Gastrocnemius medialis (tissue), 4 donors: ENCODE measurements at regions not wholly inside any gene's neighbourhood (a gene's known extent, or its start where the extent isn't known, plus 50 kb on each side); places are given as distances from the start of the nearest gene placed in this dataset.

Experiments used
- CTCF ChIP-seq, 5 experiments: fragments of 450-650 bp in 3 of 5; fragments of 200-600 bp in 2 of 5; sonication (generic) in 2 of 5; IDR thresholded peaks in 4 of 5; conservative IDR thresholded peaks in 1 of 5; 1 replicate in 4 of 5; 2 replicates in 1 of 5; pipeline ENCODE4 v1.5.1; 2016 to 2019; ENCODE audit warnings: antibody characterized with exemption in 5 of 5, mild to moderate bottlenecking in 3 of 5, moderate library complexity in 3 of 5
- POLR2A ChIP-seq, 2 donors: fragments of 450-650 bp; IDR thresholded peaks; one replicate each; pipeline ENCODE4 v1.6.1; 2017; ENCODE audit warnings: antibody characterized with exemption in 2 of 2, mild to moderate bottlenecking in 2 of 2, moderate library complexity in 2 of 2

DNA sequence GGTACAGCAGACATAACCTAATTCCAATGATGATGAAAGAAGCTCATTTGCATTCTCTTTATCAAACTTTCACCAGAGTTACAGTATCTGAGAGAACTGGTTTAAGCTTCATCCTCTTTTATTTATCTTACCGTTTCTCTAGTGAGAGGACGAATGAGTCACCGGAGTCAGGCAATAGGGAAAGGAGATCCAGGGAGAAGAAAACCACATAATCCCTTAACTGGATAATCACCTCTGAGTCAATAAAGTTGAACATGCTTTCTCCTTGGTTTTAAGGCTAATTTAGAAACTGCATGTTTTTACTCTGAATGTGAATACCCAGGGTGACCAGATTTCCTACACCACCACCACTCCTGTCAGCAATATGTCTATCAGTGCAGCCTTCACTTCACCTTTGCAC, 313.7 kb upstream of the TBX18 start:
- TF ChIP-seq POLR2A (IDR thresholded peaks at IDR 0.05) (no peak), CTCF (IDR thresholded peaks at IDR 0.05 in 4 of 5, conservative IDR thresholded peaks at IDR 0.05 in 1 of 5) (no peak)
